T-helper 2 cell (primary cell): ENCODE measurements at regions not wholly inside any gene's neighbourhood (a gene's known extent, or its start where the extent isn't known, plus 50 kb on each side); places are given as distances from the start of the nearest gene placed in this dataset.

Experiments
- DNase-seq, 5 experiments: peaks; one replicate each; pipeline versions ENCODE4 v3.0.0 to v3.0.0-alpha.2; 2012 to 2022

DNA sequence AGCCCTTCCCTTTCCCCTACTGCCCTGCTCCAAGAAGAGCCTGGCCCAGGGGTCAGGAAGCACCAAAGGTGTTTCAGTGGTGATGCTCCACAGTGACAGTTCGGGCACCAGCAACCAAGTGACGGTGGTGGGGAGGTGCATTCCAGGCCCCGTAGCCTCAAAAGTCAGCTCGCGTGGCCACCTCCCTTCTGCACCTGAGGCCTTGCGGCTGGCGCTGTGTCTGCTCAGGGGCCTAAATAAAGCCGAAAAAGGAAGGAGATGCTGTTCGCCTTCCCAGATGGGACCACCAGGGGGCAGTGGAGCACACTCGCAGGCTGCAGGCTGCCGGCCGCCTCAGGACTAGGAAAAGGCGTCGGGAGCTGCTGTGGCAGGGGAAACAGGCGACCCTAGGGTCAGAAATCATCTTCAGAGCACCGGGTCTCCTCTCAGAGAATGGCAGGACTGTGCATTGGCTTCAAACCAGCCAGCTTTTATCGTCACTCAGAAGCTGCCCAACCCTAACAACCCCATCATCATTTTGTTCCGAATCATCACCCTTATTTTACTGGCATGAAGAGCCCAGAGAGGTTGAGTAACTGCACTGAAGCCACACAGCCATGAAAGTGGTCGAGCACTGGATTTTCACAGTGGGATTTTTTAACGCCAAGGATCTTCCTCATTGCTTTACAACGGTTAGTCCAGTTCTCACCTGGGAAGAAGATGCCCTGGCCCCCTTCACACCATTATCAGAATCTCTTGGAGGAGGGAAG lies 213.0 kb upstream of the CELF4 start:
- DNase-seq, result peak in 1 of 5 experiments; percentile 35

DNA sequence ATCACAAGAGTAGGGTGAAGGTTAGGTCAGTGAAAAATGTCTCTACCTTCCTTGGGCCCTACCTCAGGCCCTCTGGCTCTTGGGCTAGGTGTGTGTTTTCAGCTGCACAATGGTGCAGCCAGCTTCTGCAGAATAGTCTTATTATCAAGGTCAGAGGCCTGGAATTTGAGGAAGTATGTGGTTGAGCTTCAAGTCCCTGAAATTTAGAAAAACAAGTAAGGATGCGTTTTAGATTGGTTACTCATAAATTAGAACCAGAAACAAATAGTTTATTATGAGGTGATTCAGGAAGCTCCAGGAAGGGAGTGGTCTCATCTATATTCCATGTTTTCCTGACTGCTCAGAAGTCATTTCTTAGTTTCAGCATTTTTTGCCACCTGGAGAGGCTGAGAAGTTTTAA lies 204.2 kb upstream of the CELF4 start:
- DNase-seq, result no peak

DNA sequence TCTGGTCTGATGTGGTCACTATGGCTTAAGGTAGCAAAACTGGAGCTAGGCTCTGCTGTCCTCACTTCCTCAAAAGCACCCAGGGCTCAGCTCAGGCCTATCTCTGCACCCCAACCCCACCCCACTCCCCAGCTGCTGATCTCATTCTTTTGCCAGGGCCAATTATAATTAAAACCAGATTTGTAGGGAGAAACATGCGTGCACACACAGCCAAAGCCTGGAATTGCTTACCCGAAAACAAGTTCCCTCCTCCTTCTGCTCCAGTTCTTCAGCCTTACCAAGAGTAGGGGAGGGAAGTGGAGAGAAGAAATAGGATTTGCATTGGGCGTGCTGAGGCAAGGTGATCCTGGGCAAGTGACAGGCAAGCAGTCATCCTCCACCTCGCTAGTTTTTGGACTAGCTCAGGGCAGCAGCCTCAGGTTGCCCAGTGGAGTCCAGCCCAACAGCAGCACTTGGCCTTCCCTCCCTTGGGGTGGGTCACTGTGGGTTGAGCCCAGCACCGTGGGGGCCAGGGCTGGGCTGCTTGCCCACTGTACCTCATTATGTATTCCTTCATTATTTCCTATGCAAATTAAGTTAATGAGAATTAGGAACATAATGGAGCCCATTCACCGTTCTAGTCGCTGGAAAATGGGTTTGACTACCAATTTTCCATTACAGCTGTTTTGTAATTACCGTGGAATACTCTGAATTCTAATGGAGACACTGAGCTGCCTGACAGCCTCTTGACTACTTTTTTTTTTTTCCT lies 199.1 kb upstream of the CELF4 start:
- DNase-seq, result no peak

DNA sequence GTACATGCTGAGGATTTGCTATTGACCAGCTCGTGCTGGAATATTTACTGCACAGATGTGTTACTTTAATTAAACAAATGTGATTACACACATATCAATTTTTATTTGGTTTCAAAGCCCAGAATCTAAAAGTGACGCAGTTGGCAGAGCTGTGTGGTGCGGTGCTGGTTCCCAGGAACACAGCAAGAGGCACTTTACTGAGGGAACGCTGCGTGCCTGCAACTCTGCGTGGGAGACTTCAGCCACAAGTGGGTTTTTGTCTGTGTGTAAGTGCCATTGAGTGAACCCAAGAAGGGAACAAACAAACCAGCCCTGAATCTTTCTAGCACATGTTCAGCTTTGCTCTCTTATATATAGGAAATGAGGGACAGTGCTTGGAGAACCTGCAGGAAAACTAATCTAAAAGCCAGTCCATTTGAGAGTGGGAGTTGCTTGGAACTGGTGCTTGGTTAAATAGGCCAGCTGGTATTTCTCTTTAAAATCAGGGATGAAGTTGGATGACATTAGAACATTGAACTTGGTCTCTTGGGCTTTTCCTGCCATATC lies 196.6 kb upstream of the CELF4 start:
- no peak for DNase-seq

DNA sequence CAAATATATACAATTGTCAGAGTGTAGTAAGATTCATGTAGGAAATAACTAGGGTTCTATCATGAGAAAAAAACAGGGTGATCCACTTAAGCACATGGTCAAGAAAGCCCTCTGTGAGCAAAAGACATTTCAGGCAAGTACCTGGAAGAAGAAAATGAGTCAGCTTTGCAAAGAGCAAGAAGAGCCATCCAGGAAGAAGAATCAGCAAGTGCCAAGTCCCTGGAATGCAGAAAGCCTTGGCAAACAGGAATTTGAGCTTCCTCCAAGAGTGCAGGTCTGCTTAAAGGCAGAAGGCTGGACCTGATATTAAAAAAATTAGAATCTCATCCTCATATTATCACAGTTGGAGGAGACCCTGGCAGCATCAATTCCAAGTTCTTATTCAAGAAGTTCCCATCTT lies 188.5 kb upstream of the CELF4 start:
- DNase-seq, result no peak

DNA sequence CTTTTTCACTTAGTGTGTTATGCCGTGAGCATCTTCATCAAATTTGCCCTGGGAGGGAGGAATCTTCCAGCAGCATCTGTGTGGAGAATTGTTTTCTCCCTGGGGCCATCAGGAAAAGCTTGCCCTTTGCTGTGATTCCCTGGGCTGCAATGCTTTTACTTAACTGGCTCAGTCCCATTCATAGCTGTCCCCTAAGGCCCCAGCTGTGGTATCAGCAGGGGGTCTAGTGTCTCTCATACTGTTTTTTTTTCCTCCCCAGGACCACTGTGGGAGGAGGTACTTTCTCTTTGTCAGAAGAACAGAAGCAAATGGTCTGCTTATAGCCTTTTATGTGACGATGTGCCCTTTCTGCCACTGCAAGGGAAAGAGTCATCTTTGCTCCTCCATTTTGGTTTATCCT lies 176.8 kb upstream of the CELF4 start:
- no peak for DNase-seq

DNA sequence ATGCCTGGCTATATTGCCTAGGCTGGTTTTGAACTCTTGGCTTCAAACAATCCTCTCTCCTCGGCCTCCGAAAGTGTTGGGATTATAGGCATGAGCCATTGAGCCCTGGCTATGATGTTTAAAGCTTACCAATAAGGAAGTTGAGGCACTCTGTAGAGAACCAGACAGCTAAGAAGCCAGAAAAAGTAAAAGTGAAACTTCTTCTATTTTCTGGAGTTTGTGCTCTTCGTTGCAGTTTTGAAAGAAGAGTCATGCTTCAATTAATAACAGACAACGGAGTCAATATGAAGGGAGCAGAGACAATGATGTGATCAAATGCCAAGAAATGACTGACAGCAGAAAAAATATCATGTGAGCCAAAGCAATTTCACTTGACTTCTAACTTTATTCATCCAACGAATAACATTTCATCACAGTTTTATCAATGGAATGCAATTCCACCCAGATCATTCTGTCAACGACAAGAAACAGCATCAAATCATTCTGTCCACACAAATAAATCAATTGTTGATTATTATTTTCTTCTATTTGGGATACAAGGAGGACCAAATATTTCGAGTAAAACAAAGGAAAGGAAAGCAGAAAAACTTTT lies 175.5 kb upstream of the CELF4 start:
- DNase-seq, result no peak

DNA sequence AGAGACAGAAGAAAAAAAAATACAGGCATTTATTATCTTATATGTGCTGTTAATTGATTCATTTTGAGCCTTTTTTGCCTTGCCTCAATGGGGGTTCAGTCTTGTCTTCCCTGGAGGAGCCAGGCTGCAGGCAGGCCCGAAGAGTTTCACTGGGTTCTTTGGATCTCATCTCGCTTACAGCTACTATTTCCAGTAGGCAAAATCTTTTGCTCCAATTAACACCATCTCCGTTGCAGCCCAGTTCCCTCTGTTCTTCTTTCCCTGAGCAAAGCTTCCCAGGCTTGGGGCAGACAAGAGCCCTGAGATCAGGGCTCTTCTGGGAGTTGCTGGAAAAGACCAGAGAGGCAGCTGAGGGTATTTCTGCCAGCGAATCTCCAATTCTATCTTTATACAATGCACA lies 168.8 kb upstream of the CELF4 start:
- DNase-seq, result no peak

DNA sequence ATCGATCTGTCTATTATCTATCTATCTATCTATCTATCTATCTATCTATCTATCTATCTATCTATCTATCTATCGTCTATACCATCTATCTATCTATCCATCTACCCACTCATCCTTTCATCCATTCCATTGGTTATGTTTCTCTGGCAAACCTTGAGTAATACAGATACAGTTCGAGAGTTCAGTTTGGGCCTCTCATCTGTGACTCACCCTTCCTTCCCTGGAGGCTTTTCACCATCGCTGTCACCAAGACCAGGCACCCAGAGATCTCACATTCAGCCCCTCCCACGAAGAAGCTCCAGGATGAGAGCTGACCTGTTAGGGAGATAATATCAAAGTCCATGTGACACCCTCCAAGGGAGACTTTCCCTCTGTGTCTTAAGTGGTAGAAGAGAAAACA lies 164.1 kb upstream of the CELF4 start:
- DNase-seq, result no peak

DNA sequence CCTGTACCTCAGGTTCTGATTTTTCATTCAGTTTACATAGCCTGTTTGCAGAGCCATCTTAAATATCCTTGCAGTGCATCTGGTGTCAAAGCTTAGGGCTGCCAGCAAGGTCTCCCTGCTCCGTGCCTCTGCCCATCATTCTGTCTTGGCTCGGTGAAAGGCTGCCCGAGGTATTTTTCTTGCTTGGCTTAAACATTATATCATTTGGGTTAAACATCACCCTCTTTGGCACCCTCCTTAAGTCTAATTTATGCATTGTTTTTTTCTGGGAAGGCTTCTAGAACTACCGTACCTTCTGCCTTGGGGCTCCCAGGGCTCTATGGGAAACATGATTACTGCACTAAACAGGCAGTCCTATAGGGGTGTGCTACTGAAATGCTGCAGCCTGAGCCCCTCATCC lies 158.6 kb upstream of the CELF4 start:
- DNase-seq, result no peak

DNA sequence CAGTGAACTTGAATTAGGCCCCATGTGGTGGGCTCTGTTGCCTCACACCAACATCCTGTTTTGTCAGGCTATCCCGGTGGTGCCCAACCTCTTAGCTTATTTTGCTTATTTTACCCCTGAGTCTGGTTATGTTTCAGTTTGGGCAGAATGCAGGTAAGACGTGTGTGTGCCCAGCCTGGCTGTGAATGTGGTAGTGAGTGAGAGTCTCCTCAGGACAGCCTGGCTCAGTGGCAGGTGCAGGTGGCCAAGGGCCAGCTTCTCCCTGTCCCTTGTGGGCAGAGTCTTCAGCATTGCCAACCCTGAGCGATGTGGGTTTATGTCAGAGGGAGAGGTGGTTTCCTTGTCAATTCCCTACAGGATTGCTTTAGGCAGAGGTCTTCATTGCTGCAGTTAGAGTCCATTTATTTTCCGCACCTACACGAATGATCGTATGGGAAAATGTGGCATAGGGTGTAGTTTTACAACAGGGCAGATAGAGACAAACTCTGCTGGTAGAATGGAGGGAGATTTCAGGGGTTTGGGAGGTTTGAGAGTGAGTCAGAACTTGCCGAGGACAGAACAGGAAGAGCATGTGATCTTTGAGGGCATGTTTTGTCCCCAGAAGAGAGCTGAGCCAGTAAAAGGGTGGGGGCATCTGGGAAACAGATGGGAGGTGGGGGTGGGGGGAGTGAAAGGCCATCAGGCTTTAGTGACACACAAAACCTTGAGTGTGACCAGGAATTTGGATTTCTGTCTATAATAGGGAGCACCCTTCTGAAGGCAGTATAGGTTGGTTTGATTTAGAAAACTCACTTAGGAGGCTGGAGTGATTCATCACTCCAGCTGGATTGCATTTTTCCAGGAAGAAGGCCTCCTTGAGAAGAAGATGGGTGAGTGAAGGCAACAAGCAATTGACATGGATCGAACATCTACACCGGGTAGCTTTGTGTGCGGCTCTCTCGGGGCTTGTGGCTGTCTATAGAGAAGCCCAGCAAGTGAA lies 156.2 kb upstream of the CELF4 start:
- DNase-seq, result no peak

DNA sequence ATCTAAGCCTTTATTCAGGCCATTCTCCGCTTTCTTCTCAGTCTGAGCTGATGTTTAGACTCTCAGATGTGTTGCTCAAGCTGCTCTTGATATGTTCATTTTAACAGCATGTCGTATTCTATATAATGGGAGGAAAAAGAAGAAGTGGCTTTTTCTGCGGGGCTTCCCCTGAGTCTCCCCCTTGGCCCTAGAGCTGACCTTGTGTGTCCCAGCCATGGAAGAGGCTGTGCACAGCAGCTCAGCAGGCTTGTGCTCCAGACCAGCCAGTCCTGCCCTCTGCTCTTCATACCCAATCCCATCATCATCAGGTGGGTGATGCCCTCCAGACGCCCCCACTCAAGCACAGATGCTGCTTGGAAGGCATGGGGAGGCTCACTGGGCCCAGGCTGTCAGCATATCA lies 155.1 kb upstream of the CELF4 start:
- DNase-seq, result no peak

DNA sequence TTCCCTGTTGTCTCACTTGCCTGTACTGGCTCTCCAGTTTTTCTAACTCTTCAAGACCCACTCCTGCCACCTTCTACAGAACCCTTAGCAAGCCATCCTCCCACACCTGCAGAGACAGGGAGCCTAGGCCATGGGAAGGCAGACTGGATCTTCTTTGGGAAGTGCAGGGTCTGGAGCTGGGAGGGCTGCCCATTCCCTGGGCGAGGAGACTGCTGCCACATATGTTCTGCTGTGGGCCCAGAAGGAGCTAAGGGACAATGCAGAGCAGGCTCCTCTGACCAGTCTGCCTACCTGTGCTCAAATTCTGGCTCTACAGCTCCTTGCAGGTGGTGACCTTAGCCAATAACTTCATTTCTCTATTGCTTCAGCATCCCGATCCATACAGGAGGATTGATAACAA lies 152.1 kb upstream of the CELF4 start:
- no peak for DNase-seq

DNA sequence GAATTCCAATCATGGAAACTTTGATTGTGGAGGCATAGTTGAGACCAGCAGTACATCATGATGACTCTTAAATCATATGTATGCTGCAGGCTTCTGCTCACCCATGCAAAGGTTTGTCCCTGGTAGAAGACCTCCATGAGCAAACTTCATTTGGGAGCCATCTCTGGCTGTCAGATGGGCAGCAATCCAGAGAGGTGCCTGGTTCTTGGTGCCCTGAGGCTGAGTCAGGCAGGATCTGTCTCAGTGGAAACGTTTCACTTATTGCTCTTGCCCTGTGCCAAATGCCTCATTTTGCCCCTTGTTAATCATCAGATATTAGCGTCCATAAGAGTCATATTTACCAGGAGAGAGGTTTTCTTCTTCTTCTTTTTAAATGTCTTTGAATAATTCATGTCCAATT lies 151.5 kb upstream of the CELF4 start:
- no peak for DNase-seq

DNA sequence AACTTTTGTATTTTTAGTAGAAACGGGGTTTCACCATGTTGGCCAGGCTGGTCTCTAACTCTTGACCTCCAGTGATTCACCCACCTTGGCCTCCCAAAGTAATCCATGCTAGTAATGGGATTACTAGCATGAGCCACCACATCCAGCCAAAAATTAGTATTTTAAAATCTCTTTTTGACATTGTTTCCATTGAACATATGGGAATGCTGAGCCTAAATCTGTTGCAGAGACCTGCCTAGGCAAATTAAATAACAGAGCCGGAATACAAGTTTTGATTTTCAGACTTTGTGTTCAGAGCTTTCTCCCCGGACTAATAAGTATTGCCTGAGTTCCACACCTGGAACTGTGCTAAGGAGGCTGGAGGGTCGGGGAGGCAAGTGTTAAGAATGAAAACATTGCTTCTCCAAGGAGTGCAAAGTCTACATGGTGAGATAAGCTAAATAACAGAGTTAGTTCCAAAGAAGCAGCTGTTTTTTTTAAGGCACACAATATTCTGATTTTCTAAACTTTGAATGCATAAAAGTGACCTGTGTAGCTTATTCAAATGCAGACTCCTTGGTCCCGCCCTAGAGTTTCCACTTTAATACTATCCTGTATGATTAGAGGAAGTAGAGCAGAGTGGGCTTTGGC lies 150.6 kb upstream of the CELF4 start:
- DNase-seq, result no peak

DNA sequence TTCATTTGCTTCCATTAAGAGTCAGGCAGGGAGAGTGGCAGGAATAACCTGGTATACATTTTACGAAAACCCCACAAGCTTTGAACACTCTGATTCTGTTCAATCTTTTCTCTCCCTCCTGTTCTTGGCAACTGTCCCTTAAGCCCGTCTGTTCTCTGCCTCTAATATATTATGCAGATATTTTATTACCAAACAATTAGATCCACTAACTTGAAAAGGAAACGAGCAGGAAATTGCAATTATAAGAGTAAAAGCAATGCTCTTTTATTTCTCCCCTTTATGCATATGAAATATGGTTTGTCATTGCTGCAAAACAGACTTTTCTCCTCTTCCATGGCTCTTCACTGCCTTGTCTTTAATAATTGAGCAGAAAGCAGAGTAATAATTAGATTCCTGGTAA lies 149.1 kb upstream of the CELF4 start:
- no peak for DNase-seq

DNA sequence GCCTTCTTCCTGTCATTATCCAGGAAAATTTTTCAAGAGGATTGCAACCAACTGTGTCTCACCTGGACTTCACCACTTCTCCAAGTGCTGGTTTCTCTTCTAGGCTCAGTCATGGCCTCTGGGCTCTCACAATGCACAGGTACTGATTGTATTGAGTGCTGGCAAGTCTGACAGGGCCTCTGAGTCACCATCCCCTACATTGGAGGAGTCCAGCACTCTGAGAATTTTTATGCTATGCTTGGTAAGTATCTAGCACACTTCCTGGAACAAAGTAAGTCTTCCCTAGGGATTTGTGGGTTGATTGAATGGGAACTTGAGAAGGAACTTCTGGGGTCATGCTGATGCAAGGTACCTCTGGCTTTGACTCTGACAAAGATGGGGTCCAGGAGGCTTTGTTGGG lies 147.2 kb upstream of the CELF4 start:
- no peak for DNase-seq

DNA sequence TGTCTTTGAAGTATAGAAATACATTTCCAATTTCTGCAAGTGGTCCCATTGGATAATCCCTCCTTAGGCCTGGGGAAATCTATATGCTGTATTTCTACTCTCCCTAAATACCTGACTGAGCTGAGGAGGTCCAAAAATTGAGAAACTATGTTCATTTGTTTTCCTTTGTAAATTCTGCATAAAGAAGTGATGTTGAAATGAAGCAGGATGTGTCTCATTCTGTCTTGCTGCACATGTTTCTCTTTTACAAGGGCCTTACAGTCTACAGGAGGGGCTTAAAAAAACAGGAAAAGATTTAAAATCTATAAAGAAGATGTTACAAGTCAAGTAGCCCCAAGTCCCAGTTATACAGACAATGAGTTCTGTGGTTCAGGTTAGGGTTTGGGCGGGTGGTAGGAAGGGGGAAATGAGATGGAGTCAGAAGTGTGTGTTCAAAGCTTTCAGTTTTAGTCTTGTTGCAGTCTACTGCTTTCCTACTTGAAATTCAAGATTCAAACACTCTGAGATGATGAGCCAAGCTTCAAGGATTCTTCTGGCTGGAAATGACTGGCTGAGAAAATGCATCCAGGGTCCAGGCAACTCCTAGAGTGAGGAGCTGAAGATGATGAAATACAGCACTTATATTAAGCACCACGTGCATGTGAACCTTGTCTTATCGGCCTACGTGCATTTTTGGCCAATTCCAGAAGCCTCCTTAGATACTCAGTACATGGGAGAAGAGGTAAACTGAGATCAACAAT lies 146.3 kb upstream of the CELF4 start:
- no peak for DNase-seq

DNA sequence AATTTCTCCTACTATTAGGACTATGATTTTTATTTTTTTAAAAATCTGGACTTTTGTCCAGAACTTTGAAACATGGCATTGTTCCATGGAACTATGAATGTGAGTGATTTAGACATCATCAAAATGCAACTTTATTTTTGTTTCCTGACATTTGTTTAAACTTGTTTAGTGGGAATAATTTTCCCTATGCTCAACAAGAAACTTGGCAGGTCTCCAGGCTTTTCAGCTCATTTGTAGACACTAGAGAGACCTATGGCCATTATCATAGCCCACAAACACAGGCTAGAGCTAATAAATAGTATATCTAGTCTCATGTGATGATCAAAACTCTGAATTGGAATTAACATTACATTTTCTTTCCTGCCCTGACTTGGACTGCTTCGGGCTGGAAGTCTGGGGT lies 145.1 kb upstream of the CELF4 start:
- no peak for DNase-seq

DNA sequence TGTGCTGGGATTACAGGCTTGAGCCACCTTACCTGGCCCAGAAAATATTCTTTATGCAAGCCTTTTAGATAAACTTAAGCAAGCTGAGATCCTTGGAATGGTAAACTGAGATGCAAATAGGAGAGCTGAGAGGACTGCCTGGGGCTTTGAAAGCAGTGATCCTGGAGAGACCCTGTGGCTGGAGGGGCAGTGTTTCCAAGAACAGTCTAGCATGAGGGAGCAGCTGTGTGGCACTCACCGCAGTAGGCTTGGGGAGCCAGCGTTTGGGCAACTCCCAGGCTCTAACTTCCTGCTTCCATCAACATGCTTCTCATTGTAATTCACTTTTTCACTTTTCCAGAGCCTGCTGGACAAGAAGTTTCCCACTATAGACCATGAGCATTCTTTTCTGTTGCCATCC lies 144.1 kb upstream of the CELF4 start:
- DNase-seq, result no peak

DNA sequence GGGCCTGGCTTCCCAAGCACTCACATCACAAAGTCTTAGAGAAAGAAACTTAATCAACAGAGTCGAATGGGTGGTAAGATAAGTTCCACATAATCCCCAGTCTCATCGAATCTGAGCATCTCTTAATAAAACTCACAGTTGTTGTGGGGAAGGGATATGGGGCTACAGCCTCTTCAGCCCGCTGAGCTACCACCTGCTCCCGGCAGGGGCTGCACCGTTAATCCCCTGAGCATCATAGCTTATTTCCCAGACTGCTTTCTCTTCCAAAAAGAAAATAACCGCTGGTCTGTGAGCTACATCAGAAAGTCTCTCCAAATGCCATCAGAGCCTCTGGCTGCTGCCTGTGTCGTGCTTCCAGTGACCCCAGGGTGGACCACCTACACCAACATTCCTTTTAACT lies 139.4 kb upstream of the CELF4 start:
- DNase-seq, result no peak
